GM23338 (cell line): ENCODE measurements at regions not wholly inside any gene's neighbourhood (a gene's known extent, or its start where the extent isn't known, plus 50 kb on each side); places are given as distances from the start of the nearest gene placed in this dataset.
A peak's percentile ranks its signal among the peaks of the same experiment; 100 is the strongest.

Experiments used
- ATAC-seq: fragments of 200-7000 bp; cut with Tn5 transposase; 3 replicates; pipeline ENCODE4 v1.9.1; 2020
- DNase-seq: peaks from one replicate; pipeline ENCODE4 v3.0.0-alpha.2; 2015; ENCODE audit warnings: low spot score
- H2AFZ ChIP-seq: fragments of 200-600 bp; sonication (generic); 2 replicates; pipeline ENCODE4 v1.8.0; 2016; ENCODE audit warnings: antibody characterized with exemption, mild to moderate bottlenecking, moderate library complexity
- H3F3A ChIP-seq: fragments of 200-600 bp; sonication (generic); replicated peaks from 2 replicates; pipeline ENCODE4 v1.8.0; 2017; ENCODE audit warnings: antibody characterized with exemption, mixed run types, low read depth
- H3K27ac ChIP-seq: fragments of 200-600 bp; sonication (generic); 2 replicates; pipeline ENCODE4 v1.6.1; 2016; ENCODE audit warnings: low read depth
- H3K27me3 ChIP-seq: fragments of 200-600 bp; sonication (generic); 2 replicates; pipeline ENCODE4 v1.8.0; 2016; ENCODE audit warnings: mild to moderate bottlenecking, mixed run types, moderate library complexity; ENCODE audit not compliant: insufficient read depth
- H3K36me3 ChIP-seq: fragments of 200-600 bp; sonication (generic); 2 replicates; pipeline ENCODE4 v1.8.0; 2016; ENCODE audit warnings: mild to moderate bottlenecking; ENCODE audit not compliant: insufficient read depth
- H3K4me1 ChIP-seq: fragments of 200-600 bp; sonication (generic); 2 replicates; pipeline ENCODE4 v1.8.0; 2016; ENCODE audit warnings: mild to moderate bottlenecking, moderate library complexity; ENCODE audit not compliant: insufficient read depth
- H3K4me2 ChIP-seq: fragments of 200-600 bp; sonication (generic); 2 replicates; pipeline ENCODE4 v1.7.1; 2017; ENCODE audit warnings: mixed run types
- H3K4me3 ChIP-seq: fragments of 200-600 bp; sonication (generic); 2 replicates; pipeline ENCODE4 v1.6.1; 2016; ENCODE audit warnings: mixed run types
- H3K79me2 ChIP-seq: fragments of 200-600 bp; sonication (generic); replicated peaks from 2 replicates; pipeline ENCODE4 v1.8.0; 2017; ENCODE audit warnings: mild to moderate bottlenecking; ENCODE audit not compliant: insufficient read depth
- H3K9me2 ChIP-seq: fragments of 200-600 bp; sonication (generic); 2 replicates; pipeline ENCODE4 v1.8.0; 2017; ENCODE audit not compliant: insufficient read depth
- H4K20me1 ChIP-seq: fragments of 200-600 bp; sonication (generic); replicated peaks from 2 replicates; pipeline ENCODE4 v1.8.0; 2017; ENCODE audit warnings: mild to moderate bottlenecking; ENCODE audit not compliant: insufficient read depth
- H3K27ac Mint-ChIP-seq: 2 replicates; pipeline ENCODE4 v1.8.0; 2020; ENCODE audit warnings: inconsistent platforms, mild to moderate bottlenecking, moderate library complexity, mixed read lengths
- H3K27me3 Mint-ChIP-seq: 3 replicates; pipeline ENCODE4 v1.8.0; 2022; ENCODE audit warnings: low read depth, mild to moderate bottlenecking, moderate library complexity, mixed read lengths, inconsistent platforms; ENCODE audit not compliant: insufficient read depth, poor library complexity
- H3K36me3 Mint-ChIP-seq: 3 replicates; pipeline ENCODE4 v1.8.0; 2021; ENCODE audit warnings: low read depth, mild to moderate bottlenecking, inconsistent platforms, moderate library complexity, mixed read lengths
- H3K4me1 Mint-ChIP-seq: 3 replicates; pipeline ENCODE4 v1.8.0; 2020; ENCODE audit warnings: mild to moderate bottlenecking, inconsistent platforms, mixed read lengths
- H3K4me3 Mint-ChIP-seq: 3 replicates; pipeline ENCODE4 v1.8.0; 2021; ENCODE audit warnings: moderate library complexity, mild to moderate bottlenecking, inconsistent platforms, mixed read lengths
- H3K9me3 Mint-ChIP-seq: 3 replicates; pipeline ENCODE4 v1.8.0; 2020; ENCODE audit warnings: moderate library complexity, mild to moderate bottlenecking, inconsistent platforms, mixed read lengths
- CREB1 ChIP-seq: fragments of 250-450 bp; sonication (Bioruptor Pico); IDR thresholded peaks from 2 replicates; pipeline ENCODE4 v1.5.0; 2020; ENCODE audit warnings: low read depth, mild to moderate bottlenecking, moderate library complexity
- ETS1 ChIP-seq: IDR thresholded peaks from 2 replicates; pipeline ENCODE4 v1.6.1; 2016; ENCODE audit warnings: antibody characterized with exemption
- EZH2 ChIP-seq: fragments of 200-600 bp; sonication (generic); IDR thresholded peaks from one replicate; pipeline ENCODE4 v1.8.0; 2017; ENCODE audit warnings: antibody characterized with exemption, mild to moderate bottlenecking, low read depth; ENCODE audit not compliant: unreplicated experiment
- EZH2phosphoT487 ChIP-seq: fragments of 200-600 bp; sonication (generic); IDR thresholded peaks from one replicate; pipeline ENCODE4 v1.8.1; 2018; ENCODE audit warnings: antibody characterized with exemption; ENCODE audit not compliant: unreplicated experiment
- NANOG ChIP-seq: IDR thresholded peaks from 2 replicates; pipeline ENCODE4 v1.6.1; 2016; ENCODE audit warnings: antibody characterized with exemption, borderline replicate concordance
- POLR2AphosphoS5 ChIP-seq: IDR thresholded peaks from 2 replicates; pipeline ENCODE4 v1.6.1; 2016; ENCODE audit warnings: antibody characterized with exemption, low read depth
- ZNF114 ChIP-seq: fragments of 250-450 bp; sonication (Bioruptor Pico); IDR thresholded peaks from 2 replicates; pipeline ENCODE4 v1.5.0; 2020; ENCODE audit warnings: mild to moderate bottlenecking, moderate library complexity
- ZNF331 ChIP-seq: fragments of 250-450 bp; sonication (Bioruptor Pico); IDR thresholded peaks from 2 replicates; pipeline ENCODE4 v1.5.0; 2020; ENCODE audit warnings: low read depth, mild to moderate bottlenecking, moderate library complexity
- TF ChIP-seq, protein P1 (sequence below): fragments of 250-450 bp; sonication (Bioruptor Pico); IDR thresholded peaks from 2 replicates; pipeline ENCODE4 v1.5.0; 2020; ENCODE audit warnings: mild to moderate bottlenecking, moderate library complexity

DNA sequence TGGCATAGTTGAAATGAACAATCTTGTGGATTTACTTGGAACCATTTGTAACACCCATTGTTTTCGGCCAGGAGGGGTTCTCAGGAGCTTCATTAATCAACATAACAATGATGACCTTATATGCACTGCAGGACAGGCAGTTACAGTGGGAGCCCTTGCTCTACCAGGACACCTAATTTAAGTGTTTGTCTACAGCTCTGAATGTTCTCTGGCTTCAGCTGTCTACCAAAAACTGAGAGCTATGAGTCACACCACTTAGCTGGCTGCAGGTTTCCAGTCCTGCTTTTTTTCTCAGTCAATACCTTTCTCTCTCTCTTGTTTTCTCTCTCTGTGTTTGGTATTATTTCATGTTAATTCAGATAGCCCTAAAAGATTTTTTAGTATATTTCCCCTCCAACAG, 105.4 kb upstream of the MBNL2 start:
- Mint-ChIP-seq H3K4me3 (no peak overlapping the region), H3K9me3 (0 out of 3 replicates have a peak, but pooled peaks cover 3% of the 10 kb centered on the region), H3K27me3 (no peaks in the 10 kb centered on the region), H3K27ac (no peak overlapping the region), H3K4me1 (peaks cover 21% of the 10 kb centered on the region), H3K36me3 (no peaks in the 10 kb centered on the region)
- Histone ChIP-seq H3K4me2 (no peak overlapping the region), H3K36me3 (no peaks in the 10 kb centered on the region), H3K4me3 (no peak overlapping the region), H3K79me2 (no peaks in the 10 kb centered on the region), H3K27ac (no peak overlapping the region), H3K9me2 (peaks cover 12% of the 10 kb centered on the region), H4K20me1 (no peaks in the 10 kb centered on the region), H2AFZ (no peak overlapping the region), H3K27me3 (no peaks in the 10 kb centered on the region), H3K4me1 (0 out of 2 replicates have a peak, but pooled peaks cover 3% of the 10 kb centered on the region), H3F3A (no peaks in the 10 kb centered on the region)
- DNase-seq (peak; percentile 27), ATAC-seq (peak; percentile 68)
- TF ChIP-seq NANOG (no peak), CREB1 (CRISPR knock-in tag) (no peak), ZNF331 (CRISPR knock-in tag) (no peak), POLR2AphosphoS5 (no peak), ZNF114 (no peak), ETS1 (no peak), EZH2phosphoT487 (no peak), EZH2 (no peak)
- TF ChIP-seq, protein P1, sequence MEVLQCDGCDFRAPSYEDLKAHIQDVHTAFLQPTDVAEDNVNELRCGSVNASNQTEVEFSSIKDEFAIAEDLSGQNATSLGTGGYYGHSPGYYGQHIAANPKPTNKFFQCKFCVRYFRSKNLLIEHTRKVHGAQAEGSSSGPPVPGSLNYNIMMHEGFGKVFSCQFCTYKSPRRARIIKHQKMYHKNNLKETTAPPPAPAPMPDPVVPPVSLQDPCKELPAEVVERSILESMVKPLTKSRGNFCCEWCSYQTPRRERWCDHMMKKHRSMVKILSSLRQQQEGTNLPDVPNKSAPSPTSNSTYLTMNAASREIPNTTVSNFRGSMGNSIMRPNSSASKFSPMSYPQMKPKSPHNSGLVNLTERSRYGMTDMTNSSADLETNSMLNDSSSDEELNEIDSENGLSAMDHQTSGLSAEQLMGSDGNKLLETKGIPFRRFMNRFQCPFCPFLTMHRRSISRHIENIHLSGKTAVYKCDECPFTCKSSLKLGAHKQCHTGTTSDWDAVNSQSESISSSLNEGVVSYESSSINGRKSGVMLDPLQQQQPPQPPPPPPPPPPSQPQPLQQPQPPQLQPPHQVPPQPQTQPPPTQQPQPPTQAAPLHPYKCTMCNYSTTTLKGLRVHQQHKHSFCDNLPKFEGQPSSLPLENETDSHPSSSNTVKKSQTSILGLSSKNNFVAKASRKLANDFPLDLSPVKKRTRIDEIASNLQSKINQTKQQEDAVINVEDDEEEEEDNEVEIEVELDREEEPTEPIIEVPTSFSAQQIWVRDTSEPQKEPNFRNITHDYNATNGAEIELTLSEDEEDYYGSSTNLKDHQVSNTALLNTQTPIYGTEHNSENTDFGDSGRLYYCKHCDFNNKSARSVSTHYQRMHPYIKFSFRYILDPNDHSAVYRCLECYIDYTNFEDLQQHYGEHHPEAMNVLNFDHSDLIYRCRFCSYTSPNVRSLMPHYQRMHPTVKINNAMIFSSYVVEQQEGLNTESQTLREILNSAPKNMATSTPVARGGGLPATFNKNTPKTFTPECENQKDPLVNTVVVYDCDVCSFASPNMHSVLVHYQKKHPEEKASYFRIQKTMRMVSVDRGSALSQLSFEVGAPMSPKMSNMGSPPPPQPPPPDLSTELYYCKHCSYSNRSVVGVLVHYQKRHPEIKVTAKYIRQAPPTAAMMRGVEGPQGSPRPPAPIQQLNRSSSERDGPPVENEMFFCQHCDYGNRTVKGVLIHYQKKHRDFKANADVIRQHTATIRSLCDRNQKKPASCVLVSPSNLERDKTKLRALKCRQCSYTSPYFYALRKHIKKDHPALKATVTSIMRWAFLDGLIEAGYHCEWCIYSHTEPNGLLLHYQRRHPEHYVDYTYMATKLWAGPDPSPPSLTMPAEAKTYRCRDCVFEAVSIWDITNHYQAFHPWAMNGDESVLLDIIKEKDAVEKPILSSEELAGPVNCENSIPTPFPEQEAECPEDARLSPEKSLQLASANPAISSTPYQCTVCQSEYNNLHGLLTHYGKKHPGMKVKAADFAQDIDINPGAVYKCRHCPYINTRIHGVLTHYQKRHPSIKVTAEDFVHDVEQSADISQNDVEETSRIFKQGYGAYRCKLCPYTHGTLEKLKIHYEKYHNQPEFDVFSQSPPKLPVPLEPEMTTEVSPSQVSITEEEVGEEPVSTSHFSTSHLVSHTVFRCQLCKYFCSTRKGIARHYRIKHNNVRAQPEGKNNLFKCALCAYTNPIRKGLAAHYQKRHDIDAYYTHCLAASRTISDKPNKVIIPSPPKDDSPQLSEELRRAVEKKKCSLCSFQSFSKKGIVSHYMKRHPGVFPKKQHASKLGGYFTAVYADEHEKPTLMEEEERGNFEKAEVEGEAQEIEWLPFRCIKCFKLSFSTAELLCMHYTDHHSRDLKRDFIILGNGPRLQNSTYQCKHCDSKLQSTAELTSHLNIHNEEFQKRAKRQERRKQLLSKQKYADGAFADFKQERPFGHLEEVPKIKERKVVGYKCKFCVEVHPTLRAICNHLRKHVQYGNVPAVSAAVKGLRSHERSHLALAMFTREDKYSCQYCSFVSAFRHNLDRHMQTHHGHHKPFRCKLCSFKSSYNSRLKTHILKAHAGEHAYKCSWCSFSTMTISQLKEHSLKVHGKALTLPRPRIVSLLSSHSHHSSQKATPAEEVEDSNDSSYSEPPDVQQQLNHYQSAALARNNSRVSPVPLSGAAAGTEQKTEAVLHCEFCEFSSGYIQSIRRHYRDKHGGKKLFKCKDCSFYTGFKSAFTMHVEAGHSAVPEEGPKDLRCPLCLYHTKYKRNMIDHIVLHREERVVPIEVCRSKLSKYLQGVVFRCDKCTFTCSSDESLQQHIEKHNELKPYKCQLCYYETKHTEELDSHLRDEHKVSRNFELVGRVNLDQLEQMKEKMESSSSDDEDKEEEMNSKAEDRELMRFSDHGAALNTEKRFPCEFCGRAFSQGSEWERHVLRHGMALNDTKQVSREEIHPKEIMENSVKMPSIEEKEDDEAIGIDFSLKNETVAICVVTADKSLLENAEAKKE = peak; percentile 76
